Stomach (tissue), 8 donors: ENCODE measurements at regions not wholly inside any gene's neighbourhood (a gene's known extent, or its start where the extent isn't known, plus 50 kb on each side); places are given as distances from the start of the nearest gene placed in this dataset.

ENCODE experiments used
- DNase-seq, 2 donors: peaks; one replicate each; pipeline versions ENCODE4 v3.0.0 to v3.0.0-alpha.2; 2013 to 2019
- H3K27ac ChIP-seq, 5 donors: fragments of 200-600 bp in 4 of 5; sonication (generic) in 4 of 5; one replicate each; pipeline ENCODE4 v1.5.1; 2013 to 2019; ENCODE audit warnings: mild to moderate bottlenecking in 1 of 5, moderate library complexity in 1 of 5
- H3K27me3 ChIP-seq, 3 donors: fragments of 200-600 bp; sonication (generic); one replicate each; pipeline ENCODE4 v1.5.1; 2017 to 2019; ENCODE audit warnings: mixed run types in 1 of 3
- H3K36me3 ChIP-seq, 4 donors: fragments of 200-600 bp; sonication (generic); 1 replicate in 3 of 4; 2 replicates in 1 of 4; pipeline ENCODE4 v1.5.1; 2016 to 2019
- H3K4me1 ChIP-seq, 4 donors: fragments of 200-600 bp; sonication (generic); one replicate each; pipeline ENCODE4 v1.5.1; 2016 to 2019
- H3K4me3 ChIP-seq, 4 donors: fragments of 200-600 bp; sonication (generic) in 3 of 4; one replicate each; pipeline ENCODE4 v1.5.1; 2016 to 2019; ENCODE audit warnings: mild to moderate bottlenecking in 1 of 4
- H3K9me3 ChIP-seq, 4 donors: fragments of 200-600 bp; sonication (generic); one replicate each; pipeline ENCODE4 v1.5.1; 2016 to 2019
- EP300 ChIP-seq: sonication (generic); formaldehyde crosslinking; IDR thresholded peaks from one replicate; pipeline ENCODE4 v1.6.1; 2017; ENCODE audit warnings: antibody characterized with exemption
- POLR2A ChIP-seq, 4 donors: fragments of 450-650 bp; IDR thresholded peaks; one replicate each; pipeline ENCODE4 v1.6.1; 2016; ENCODE audit warnings: antibody characterized with exemption in 4 of 4, control low read depth in 2 of 4, mild to moderate bottlenecking in 1 of 4, moderate library complexity in 1 of 4
- POLR2AphosphoS5 ChIP-seq, 3 donors: sonication (generic); formaldehyde crosslinking; IDR thresholded peaks; one replicate each; pipeline ENCODE4 v1.6.1; 2016; ENCODE audit warnings: antibody characterized with exemption in 3 of 3
- whole genome bisulfite sequencing, 5 donors: extraction: QIAGEN DNeasy Blood & Tissue Kit in 3 of 5; methylation state at CpG; one replicate each; pipeline versions ENCODE4 v1.1.5 to v1.1.7; 2013 to 2018; 5-methylcytosine and 5-hydroxymethylcytosine counted together
- intact Hi-C: fragments of 100-400 bp; cut with DNase I; formaldehyde crosslinking; loops from one replicate; pipeline ENCODE4 v1.15.1; 2023; ENCODE audit warnings: low total_unique reads
- TF ChIP-seq, protein P1 (sequence below), 7 experiments: fragments of 450-650 bp in 4 of 7; fragments of 200-600 bp in 3 of 7; sonication (generic) in 3 of 7; IDR thresholded peaks; one replicate each; pipeline ENCODE4 v1.5.1; 2016 to 2019; ENCODE audit warnings: antibody characterized with exemption in 7 of 7, control low read depth in 2 of 7, mild to moderate bottlenecking in 1 of 7
- donor health status: healthy with polysubstance abuse.
- donor health status: Bipolar disorder and iron deficiency.
- donor health status: healthy.

- no peak overlapping the region for H3K4me3 ChIP-seq
- intact Hi-C loops: no loop called here
- no peaks in the 10 kb centered on the region for H3K27me3 ChIP-seq
- no peak for TF ChIP-seq POLR2A (IDR thresholded peaks at IDR 0.05)
- peak in 1 of 3 donors; percentile 39 for TF ChIP-seq POLR2AphosphoS5 (IDR thresholded peaks at IDR 0.05)
- peak overlapping the region; percentile 51 to 76 (median 59) for H3K27ac ChIP-seq
- DNase-seq: peak; percentile 85 to 87
- 39 to 54% (median 47%) methylated on average over 14 to 20 of the region's 20 CpGs for WGBS, 5 donors
- H3K4me1 ChIP-seq: peaks cover 17 to 40% (median 36%) of the 10 kb centered on the region in 4 donors
- no peaks in the 10 kb centered on the region for H3K9me3 ChIP-seq
- H3K36me3 ChIP-seq: no peaks in the 10 kb centered on the region
Observed at GRCh38 chr21:41605178-41605933, 97.4 kb upstream of the TMPRSS2 start.

GRCh38 chr21:41604583-41605041, 96.7 kb upstream of the TMPRSS2 start:
- 75 to 84% (median 80%) methylated on average over 12 of the region's 12 CpGs for WGBS, 5 donors
- no peaks in the 10 kb centered on the region for H3K9me3 ChIP-seq
- H3K27ac ChIP-seq: peak overlapping the region in 4 of 5 donors; percentile 51 to 76 (median 64)
- no peaks in the 10 kb centered on the region for H3K36me3 ChIP-seq
- intact Hi-C loops: no loop called here
- H3K4me3 ChIP-seq: no peak overlapping the region
- H3K4me1 ChIP-seq: peaks cover 17 to 40% (median 35%) of the 10 kb centered on the region in 4 donors
- DNase-seq: no peak
- H3K27me3 ChIP-seq: no peaks in the 10 kb centered on the region
- TF ChIP-seq, protein P1, sequence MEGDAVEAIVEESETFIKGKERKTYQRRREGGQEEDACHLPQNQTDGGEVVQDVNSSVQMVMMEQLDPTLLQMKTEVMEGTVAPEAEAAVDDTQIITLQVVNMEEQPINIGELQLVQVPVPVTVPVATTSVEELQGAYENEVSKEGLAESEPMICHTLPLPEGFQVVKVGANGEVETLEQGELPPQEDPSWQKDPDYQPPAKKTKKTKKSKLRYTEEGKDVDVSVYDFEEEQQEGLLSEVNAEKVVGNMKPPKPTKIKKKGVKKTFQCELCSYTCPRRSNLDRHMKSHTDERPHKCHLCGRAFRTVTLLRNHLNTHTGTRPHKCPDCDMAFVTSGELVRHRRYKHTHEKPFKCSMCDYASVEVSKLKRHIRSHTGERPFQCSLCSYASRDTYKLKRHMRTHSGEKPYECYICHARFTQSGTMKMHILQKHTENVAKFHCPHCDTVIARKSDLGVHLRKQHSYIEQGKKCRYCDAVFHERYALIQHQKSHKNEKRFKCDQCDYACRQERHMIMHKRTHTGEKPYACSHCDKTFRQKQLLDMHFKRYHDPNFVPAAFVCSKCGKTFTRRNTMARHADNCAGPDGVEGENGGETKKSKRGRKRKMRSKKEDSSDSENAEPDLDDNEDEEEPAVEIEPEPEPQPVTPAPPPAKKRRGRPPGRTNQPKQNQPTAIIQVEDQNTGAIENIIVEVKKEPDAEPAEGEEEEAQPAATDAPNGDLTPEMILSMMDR (IDR thresholded peaks at IDR 0.05): no peak
- no peak for TF ChIP-seq POLR2AphosphoS5 (IDR thresholded peaks at IDR 0.05)
- TF ChIP-seq EP300: no peak
- no peak for TF ChIP-seq POLR2A (IDR thresholded peaks at IDR 0.05)

DNA sequence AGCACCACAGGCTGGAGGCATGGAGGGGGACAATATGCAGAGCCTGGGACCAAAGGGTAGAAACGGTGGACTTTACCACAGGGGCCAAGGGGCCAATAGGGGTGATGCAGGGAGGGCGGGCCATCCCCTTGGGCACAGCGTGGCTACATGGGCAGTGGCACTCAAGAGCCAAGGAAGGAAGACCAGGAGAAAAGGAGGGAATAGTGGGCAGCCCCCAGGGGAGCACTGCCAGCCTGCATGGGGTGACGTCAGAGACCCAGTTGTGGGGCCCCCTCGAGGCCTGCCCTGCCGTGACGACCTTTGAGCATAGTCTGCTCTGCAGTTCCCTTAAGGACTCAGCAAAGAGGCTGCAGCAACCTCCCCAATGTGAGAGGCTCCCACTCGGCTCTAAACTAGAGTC, 95.5 kb upstream of the TMPRSS2 start:
- no peak overlapping the region for H3K27ac ChIP-seq
- no peaks in the 10 kb centered on the region for H3K27me3 ChIP-seq
- H3K36me3 ChIP-seq: no peaks in the 10 kb centered on the region
- peaks cover 17 to 45% (median 37%) of the 10 kb centered on the region in 4 donors for H3K4me1 ChIP-seq
- no peak for DNase-seq
- TF ChIP-seq POLR2AphosphoS5 (IDR thresholded peaks at IDR 0.05) (no peak), POLR2A (IDR thresholded peaks at IDR 0.05) (no peak), EP300 (no peak)
- TF ChIP-seq, protein P1 (IDR thresholded peaks at IDR 0.05): no peak
- no peak overlapping the region for H3K4me3 ChIP-seq
- H3K9me3 ChIP-seq: no peaks in the 10 kb centered on the region
- WGBS, 5 donors: 63 to 74% (median 67%) methylated on average over 8 of the region's 8 CpGs
- intact Hi-C loops: no loop called here

DNA sequence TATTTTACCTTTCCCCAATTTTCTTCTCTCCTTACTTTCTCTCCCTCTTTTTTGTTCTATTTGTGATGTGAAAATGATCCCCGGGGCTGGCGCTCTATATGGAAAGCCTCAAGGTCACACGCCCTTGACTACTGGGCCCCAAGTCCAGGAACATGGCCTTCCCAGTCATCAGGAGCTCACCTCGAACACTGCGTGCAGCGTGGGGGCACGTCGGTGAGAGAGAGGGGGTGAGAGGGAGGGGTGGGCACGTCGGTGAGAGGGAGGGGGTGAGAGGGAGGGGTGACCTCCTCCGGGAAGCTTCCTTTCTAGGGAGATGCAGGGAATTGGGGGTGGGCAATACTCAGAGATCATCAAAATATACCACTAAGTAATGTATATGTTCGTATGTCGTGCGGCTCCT, 94.6 kb upstream of the TMPRSS2 start:
- Histone ChIP-seq H3K4me1 (peaks cover 17 to 54% (median 39%) of the 10 kb centered on the region in 4 donors), H3K36me3 (no peaks in the 10 kb centered on the region), H3K27ac (peak overlapping the region in 4 of 5 donors; percentile 33 to 69 (median 59)), H3K4me3 (no peak overlapping the region), H3K27me3 (no peaks in the 10 kb centered on the region), H3K9me3 (no peaks in the 10 kb centered on the region)
- no peak for DNase-seq
- TF ChIP-seq POLR2AphosphoS5 (IDR thresholded peaks at IDR 0.05) (no peak), EP300 (no peak), POLR2A (IDR thresholded peaks at IDR 0.05) (no peak)
- TF ChIP-seq, protein P1 (IDR thresholded peaks at IDR 0.05): no peak
- 61 to 78% (median 73%) methylated on average over 14 of the region's 14 CpGs for WGBS, 5 donors
- intact Hi-C loops: no loop called here
